ENCODE measurements at regions not wholly inside any gene's neighbourhood (a gene's known extent, or its start where the extent isn't known, plus 50 kb on each side); places are given as distances from the start of the nearest gene placed in this dataset.

- intact Hi-C loops (cut with DNase I; ENCODE audit: low total_unique reads), result no loop called here
- H3K4me1 ChIP-seq, result peaks cover 0 to 26% (median 16%) of the 10 kb centered on the region in 4 donors
Measured at GRCh38 chr9:129467004-129467588, 153.8 kb downstream of the C9orf50 start.

GRCh38 chr9:129465834-129466535 is 154.9 kb downstream of the C9orf50 start:
- no peak for DNase-seq
- Histone ChIP-seq H3K4me1 (peaks cover 4 to 37% (median 22%) of the 10 kb centered on the region in 4 donors), H3K27me3 (no peaks in the 10 kb centered on the region), H3K9me3 (no peaks in the 10 kb centered on the region), H3K4me3 (no peak overlapping the region), H3K27ac (peak overlapping the region; percentile 40 to 47), H3K36me3 (no peaks in the 10 kb centered on the region)
- intact Hi-C loops (cut with DNase I; ENCODE audit: low total_unique reads), result no loop called here
- TF ChIP-seq CTCF (IDR thresholded peaks at IDR 0.05), result no peak

More at GRCh38 chr9:129467004-129467588, 153.8 kb downstream of the C9orf50 start:
- no peak for TF ChIP-seq CTCF (IDR thresholded peaks at IDR 0.05)
- no peaks in the 10 kb centered on the region for H3K36me3 ChIP-seq
- no peak overlapping the region for H3K27ac ChIP-seq
- no peaks in the 10 kb centered on the region for H3K9me3 ChIP-seq
- DNase-seq, result no peak
- H3K4me3 ChIP-seq, result no peak overlapping the region
- no peaks in the 10 kb centered on the region for H3K27me3 ChIP-seq

GRCh38 chr9:129464972-129465833 is 155.7 kb downstream of the C9orf50 start:
- no peaks in the 10 kb centered on the region for H3K9me3 ChIP-seq
- H3K27me3 ChIP-seq, result no peaks in the 10 kb centered on the region
- TF ChIP-seq CTCF (IDR thresholded peaks at IDR 0.05), result no peak
- H3K4me1 ChIP-seq, result peaks cover 9 to 42% (median 27%) of the 10 kb centered on the region in 4 donors
- H3K27ac ChIP-seq, result peak overlapping the region; percentile 40 to 47
- DNase-seq, result peak in 1 of 2 donors; percentile 29
- H3K36me3 ChIP-seq, result no peaks in the 10 kb centered on the region
- H3K4me3 ChIP-seq, result no peak overlapping the region
- intact Hi-C loops (cut with DNase I; ENCODE audit: low total_unique reads), result no loop called here

- Histone ChIP-seq H3K9me3 (no peaks in the 10 kb centered on the region), H3K4me1 (peaks cover 13 to 54% (median 38%) of the 10 kb centered on the region in 4 donors), H3K27ac (peak overlapping the region in 1 of 2 donors; percentile 20), H3K27me3 (no peaks in the 10 kb centered on the region), H3K36me3 (no peaks in the 10 kb centered on the region), H3K4me3 (no peak overlapping the region)
- DNase-seq, result no peak
- no peak for TF ChIP-seq CTCF (IDR thresholded peaks at IDR 0.05)
- intact Hi-C loops (cut with DNase I; ENCODE audit: low total_unique reads), result no loop called here
Measured at GRCh38 chr9:129463994-129464393, 156.9 kb downstream of the C9orf50 start.

- peaks cover 13 to 59% (median 43%) of the 10 kb centered on the region in 4 donors for H3K4me1 ChIP-seq
- H3K36me3 ChIP-seq, result no peaks in the 10 kb centered on the region
- no peak overlapping the region for H3K4me3 ChIP-seq
- no peaks in the 10 kb centered on the region for H3K9me3 ChIP-seq
- no peak for DNase-seq
- H3K27me3 ChIP-seq, result no peaks in the 10 kb centered on the region
- TF ChIP-seq CTCF (IDR thresholded peaks at IDR 0.05), result no peak
- peak overlapping the region in 1 of 2 donors; percentile 97 for H3K27ac ChIP-seq
- intact Hi-C loops (cut with DNase I; ENCODE audit: low total_unique reads), result no loop called here
Measured at GRCh38 chr9:129463477-129463876, 157.4 kb downstream of the C9orf50 start.

Measured in tibial artery (tissue), 4 donors.